ENCODE measurements at regions not wholly inside any gene's neighbourhood (a gene's known extent, or its start where the extent isn't known, plus 50 kb on each side); places are given as distances from the start of the nearest gene placed in this dataset.

- DNase-seq (ENCODE audit: low read depth) (no peak), FAIRE-seq (no peak)
- H3K4me3 ChIP-seq (ENCODE audit: low read depth, low read length) = no peak overlapping the region
- no peaks in the 10 kb centered on the region for H3K27me3 ChIP-seq (ENCODE audit: control insufficient read depth, insufficient read depth, low read length)
- TF ChIP-seq CTCF (IDR thresholded peaks at IDR 0.05; ENCODE audit: insufficient read depth, low read length, severe bottlenecking) = no peak
- no peaks in the 10 kb centered on the region for H3K36me3 ChIP-seq (ENCODE audit: control insufficient read depth, insufficient read depth, low read length)
Measured at GRCh38 chr1:201742955-201743805, 85.8 kb upstream of the IPO9 start.

GRCh38 chr1:201745023-201745422 is 83.9 kb upstream of the IPO9 start:
- peak; percentile 87 for DNase-seq (ENCODE audit: low read depth)
- Histone ChIP-seq H3K36me3 (ENCODE audit: control insufficient read depth, insufficient read depth, low read length) (no peaks in the 10 kb centered on the region), H3K4me3 (ENCODE audit: low read depth, low read length) (no peak overlapping the region), H3K27me3 (ENCODE audit: control insufficient read depth, insufficient read depth, low read length) (no peaks in the 10 kb centered on the region)
- FAIRE-seq = no peak
- TF ChIP-seq CTCF (IDR thresholded peaks at IDR 0.05; ENCODE audit: insufficient read depth, low read length, severe bottlenecking) = no peak

- no peaks in the 10 kb centered on the region for H3K36me3 ChIP-seq (ENCODE audit: control insufficient read depth, insufficient read depth, low read length)
- FAIRE-seq = no peak
Measured at GRCh38 chr1:201746156-201746555, 82.8 kb upstream of the IPO9 start.

GRCh38 chr1:201747261-201747660 is 81.7 kb upstream of the IPO9 start:
- no peak for DNase-seq (ENCODE audit: low read depth)
- Histone ChIP-seq H3K4me3 (ENCODE audit: low read depth, low read length) (no peak overlapping the region), H3K36me3 (ENCODE audit: control insufficient read depth, insufficient read depth, low read length) (no peaks in the 10 kb centered on the region), H3K27me3 (ENCODE audit: control insufficient read depth, insufficient read depth, low read length) (no peaks in the 10 kb centered on the region)
- no peak for TF ChIP-seq CTCF (IDR thresholded peaks at IDR 0.05; ENCODE audit: insufficient read depth, low read length, severe bottlenecking)
- FAIRE-seq = no peak

More at GRCh38 chr1:201746156-201746555, 82.8 kb upstream of the IPO9 start:
- no peaks in the 10 kb centered on the region for H3K27me3 ChIP-seq (ENCODE audit: control insufficient read depth, insufficient read depth, low read length)
- H3K4me3 ChIP-seq (ENCODE audit: low read depth, low read length) = no peak overlapping the region
- TF ChIP-seq CTCF (IDR thresholded peaks at IDR 0.05; ENCODE audit: insufficient read depth, low read length, severe bottlenecking) = no peak
- DNase-seq (ENCODE audit: low read depth) = no peak

GRCh38 chr1:201748335-201748734 is 80.6 kb upstream of the IPO9 start:
- no peak overlapping the region for H3K4me3 ChIP-seq (ENCODE audit: low read depth, low read length)
- no peaks in the 10 kb centered on the region for H3K36me3 ChIP-seq (ENCODE audit: control insufficient read depth, insufficient read depth, low read length)
- TF ChIP-seq CTCF (IDR thresholded peaks at IDR 0.05; ENCODE audit: insufficient read depth, low read length, severe bottlenecking) = no peak
- no peak for FAIRE-seq
- DNase-seq (ENCODE audit: low read depth) = peak; percentile 65
- no peaks in the 10 kb centered on the region for H3K27me3 ChIP-seq (ENCODE audit: control insufficient read depth, insufficient read depth, low read length)
